GM12873 (cell line): ENCODE measurements at regions not wholly inside any gene's neighbourhood (a gene's known extent, or its start where the extent isn't known, plus 50 kb on each side); places are given as distances from the start of the nearest gene placed in this dataset.

Experiments
- CTCF ChIP-seq: IDR thresholded peaks from 2 replicates; pipeline ENCODE4 v1.5.1; 2012; ENCODE audit warnings: low read depth, mild to moderate bottlenecking, moderate library complexity, low read length, control low read depth; ENCODE audit not compliant: insufficient read depth; ENCODE audit errors: missing control alignments

- TF ChIP-seq CTCF = no peak
Observed at GRCh38 chr16:17829811-17830210, 359.1 kb upstream of the XYLT1 start.

GRCh38 chr16:17828012-17828411 is 357.3 kb upstream of the XYLT1 start:
- no peak for TF ChIP-seq CTCF

- no peak for TF ChIP-seq CTCF
Observed at GRCh38 chr16:17827313-17827712, 356.6 kb upstream of the XYLT1 start.

- no peak for TF ChIP-seq CTCF
Observed at GRCh38 chr16:17817943-17818342, 347.2 kb upstream of the XYLT1 start.

- no peak for TF ChIP-seq CTCF
Observed at GRCh38 chr16:17817260-17817659, 346.5 kb upstream of the XYLT1 start.

GRCh38 chr16:17812771-17813170 is 342.0 kb upstream of the XYLT1 start:
- no peak for TF ChIP-seq CTCF

- TF ChIP-seq CTCF = no peak
Observed at GRCh38 chr16:17804857-17805256, 334.1 kb upstream of the XYLT1 start.

- no peak for TF ChIP-seq CTCF
Observed at GRCh38 chr16:17803625-17804410, 333.1 kb upstream of the XYLT1 start.
